HUDEP-2 (cell line): ENCODE measurements at regions not wholly inside any gene's neighbourhood (a gene's known extent, or its start where the extent isn't known, plus 50 kb on each side); places are given as distances from the start of the nearest gene placed in this dataset.
"Not testable (repeated sequence)": the region's sequence is repeated elsewhere in the genome, so short reads cannot be mapped to it uniquely, and the experiment has no call there.

ENCODE experiments used
- DNase-seq, 76 experiments: peaks; one replicate each; lab custom pipeline; 2025; ENCODE audit not compliant: unreplicated experiment in 76 of 76; lab: John Stamatoyannopoulos, UW

GRCh38 chr5:91928754-91929521 lies 545.8 kb upstream of the ARRDC3 start:
- peak in 1 of 76 experiments; percentile 1 for DNase-seq

GRCh38 chr5:91927439-91927838 lies 544.3 kb upstream of the ARRDC3 start:
- DNase-seq = no peak

- no peak for DNase-seq
Measured at GRCh38 chr5:91925249-91925648, 542.1 kb upstream of the ARRDC3 start.

DNA sequence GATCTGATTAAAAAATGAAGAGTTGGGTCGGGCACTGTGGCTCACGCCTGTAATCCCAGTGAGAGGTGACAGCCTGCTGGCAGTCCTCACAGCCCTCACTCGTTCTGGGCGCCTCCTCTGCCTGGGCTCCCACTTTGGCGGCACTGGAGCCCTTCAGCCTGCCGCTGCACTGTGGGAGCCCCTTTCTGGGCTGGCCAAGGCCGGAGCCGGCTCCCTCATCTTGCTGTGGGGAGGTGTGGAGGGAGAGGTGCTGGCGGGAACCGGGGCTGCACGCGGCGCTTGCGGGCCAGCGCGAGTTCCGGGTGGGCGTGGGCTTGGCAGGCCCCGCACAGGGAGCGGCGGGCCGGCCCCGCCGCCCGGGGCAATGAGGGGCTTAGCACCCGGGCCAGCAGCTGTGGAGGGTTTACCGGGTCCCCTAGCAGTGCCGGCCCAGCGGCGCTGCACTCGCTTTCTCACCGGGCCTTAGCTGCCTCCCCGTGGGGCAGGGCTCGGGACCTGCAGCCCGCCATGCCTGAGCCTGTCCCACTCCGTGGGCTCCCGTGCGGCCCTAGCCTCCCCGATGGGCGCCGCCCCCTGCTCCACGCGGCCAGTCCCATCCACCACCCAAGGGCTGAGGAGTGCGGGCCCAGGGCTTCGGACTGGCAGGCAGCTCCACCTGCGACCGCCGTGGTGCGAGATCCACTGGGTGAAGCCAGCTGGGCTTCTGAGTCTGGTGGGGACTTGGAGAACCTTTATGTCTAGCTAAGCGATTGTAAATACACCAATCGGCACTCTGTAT lies 534.1 kb upstream of the ARRDC3 start:
- DNase-seq = not testable (repeated sequence)

- DNase-seq = no peak
Measured at GRCh38 chr5:91910655-91911054, 527.5 kb upstream of the ARRDC3 start.

DNA sequence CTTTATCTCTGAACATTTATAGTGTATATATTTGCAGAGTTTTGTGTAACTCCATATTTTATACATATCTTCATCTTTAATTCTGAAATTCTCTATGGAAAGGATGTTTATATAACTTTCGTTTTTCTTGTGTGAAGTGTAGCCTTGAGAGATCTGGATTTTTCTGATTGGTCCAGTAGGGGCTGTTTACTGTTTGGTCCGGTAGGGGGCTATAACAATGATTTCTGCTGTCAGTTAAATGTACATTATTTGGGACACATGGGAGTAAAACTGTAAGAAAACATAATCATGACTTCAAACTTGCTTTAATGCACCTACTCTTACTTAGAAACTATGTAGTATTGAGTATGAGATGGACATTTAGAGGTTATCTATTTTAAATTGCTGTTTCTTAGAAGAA lies 527.1 kb upstream of the ARRDC3 start:
- DNase-seq = peak in 1 of 76 experiments; percentile 3

- DNase-seq = no peak
Measured at GRCh38 chr5:91906494-91906893, 523.4 kb upstream of the ARRDC3 start.

DNA sequence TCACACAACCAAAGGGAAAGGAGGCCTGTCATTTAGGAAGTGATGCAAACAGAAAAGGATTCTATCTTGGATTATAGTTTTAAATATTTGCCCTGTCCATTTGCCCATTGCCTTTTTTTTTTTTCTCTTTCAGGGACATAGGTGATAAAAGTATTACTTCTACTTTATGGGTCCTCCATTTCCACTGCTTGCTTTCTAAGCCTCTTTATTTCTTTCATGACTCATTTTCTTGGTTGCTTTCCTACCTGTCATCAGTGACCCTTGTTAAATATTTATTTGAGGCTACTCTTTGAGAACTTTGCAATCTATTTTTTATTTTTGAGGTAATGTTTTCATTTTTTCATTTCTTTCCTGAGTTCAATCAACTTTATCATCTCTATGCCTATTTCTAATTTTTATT lies 522.9 kb upstream of the ARRDC3 start:
- no peak for DNase-seq

DNA sequence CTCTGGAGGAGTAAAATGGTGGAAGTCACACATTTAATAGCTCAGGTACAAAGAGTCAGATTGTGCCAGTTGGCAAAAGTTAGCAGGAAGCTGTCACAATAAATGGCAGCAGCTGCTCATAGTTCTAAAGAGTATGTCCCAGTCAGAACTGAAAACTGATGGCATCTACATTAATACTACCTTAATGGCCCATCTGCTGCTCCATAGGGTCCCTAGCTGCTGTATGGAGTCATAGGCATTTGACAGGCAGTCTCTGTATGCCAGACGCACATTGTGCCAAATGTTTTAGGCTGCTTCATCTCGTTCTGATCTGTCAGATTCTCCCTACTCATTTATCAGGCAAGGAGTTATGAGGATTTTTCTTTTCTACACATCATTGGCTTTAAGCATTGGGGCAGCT lies 515.8 kb upstream of the ARRDC3 start:
- DNase-seq = no peak

DNA sequence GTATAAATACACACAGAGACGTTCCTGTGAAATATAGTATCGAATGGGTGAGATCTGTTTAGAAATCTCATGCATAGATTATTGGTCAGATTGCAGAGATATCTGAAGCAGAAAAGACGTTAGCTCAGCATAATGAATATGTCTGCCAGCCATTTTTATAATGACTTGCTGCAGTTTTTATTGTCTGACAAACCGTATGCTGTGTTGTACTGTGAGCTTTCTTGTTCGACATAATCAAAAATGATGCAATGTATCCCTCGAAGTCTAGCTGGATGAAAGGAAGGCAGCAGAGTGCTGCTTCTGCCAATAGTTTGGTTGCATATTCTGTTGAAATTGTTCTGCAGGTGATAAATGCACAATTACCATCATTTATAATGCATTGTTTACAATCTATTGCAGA lies 514.9 kb upstream of the ARRDC3 start:
- DNase-seq = no peak

DNA sequence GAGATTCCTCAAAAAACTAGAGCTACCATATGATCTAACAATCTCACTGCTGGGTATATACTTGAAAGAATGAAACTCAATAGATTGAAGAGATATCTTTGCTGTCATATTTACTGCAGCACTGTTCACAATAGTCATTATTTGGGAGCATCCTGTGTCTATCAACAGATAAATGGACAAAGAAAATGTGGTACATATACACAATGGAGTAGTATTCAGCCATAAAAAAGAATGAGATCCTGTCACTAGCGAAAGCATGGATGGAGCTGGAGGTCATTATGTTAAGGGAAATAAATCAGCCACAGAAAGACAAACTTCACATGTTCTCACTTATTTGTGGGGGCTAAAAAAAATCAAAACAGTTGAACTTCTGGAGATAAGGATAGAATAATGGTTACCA lies 505.7 kb upstream of the ARRDC3 start:
- no peak for DNase-seq

GRCh38 chr5:91885291-91886265 lies 502.5 kb upstream of the ARRDC3 start:
- no peak for DNase-seq

- no peak for DNase-seq
Measured at GRCh38 chr5:91884036-91884435, 500.9 kb upstream of the ARRDC3 start.

DNA sequence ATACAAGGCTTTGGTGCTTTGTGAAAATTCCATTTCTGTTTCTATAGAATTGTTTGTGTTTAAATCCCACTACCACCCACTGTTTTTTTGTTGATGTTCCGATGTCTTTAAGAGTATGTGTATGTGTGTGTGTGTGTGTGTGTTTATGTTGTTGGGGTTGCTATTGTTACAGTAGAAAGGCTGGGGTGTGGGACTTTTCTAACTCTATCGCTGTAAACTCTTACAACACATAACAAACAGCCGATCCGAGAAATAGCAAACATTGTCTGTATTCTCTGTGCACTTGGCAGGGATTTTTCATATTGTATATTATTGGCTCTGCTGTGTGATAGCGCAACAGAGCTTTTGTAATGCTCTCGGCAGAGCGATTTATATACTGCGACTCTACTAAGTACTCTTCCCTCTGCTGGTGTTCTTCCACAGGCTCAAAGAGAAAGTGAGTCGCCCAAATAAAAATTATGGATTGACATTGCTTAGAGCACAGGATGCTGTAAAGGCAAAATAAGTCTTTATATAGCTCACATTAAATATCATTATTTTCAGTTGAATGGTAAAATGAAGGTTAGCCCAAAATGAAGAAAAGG lies 492.2 kb upstream of the ARRDC3 start:
- DNase-seq = no peak

DNA sequence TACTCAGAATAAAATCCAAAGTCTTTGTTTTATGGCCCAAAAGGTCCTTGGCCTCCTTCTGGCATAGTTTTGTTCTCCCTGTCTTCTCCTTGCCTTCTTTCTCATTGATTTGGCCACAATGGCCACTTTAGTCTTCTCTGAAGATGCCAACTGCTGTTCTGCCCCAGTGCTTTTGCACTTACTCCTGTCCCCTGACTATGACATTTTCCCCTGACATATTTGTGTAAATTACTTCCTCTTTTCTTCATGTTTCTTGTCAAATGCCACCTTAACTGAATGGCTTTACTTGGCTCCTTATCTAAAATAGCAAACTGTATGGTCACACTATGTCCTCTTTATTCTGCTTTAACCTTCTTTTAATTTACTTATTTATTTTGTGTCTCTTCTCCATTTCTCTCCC lies 484.7 kb upstream of the ARRDC3 start:
- peak in 1 of 76 experiments; percentile 9 for DNase-seq

GRCh38 chr5:91865915-91866314 lies 482.8 kb upstream of the ARRDC3 start:
- DNase-seq = no peak

- no peak for DNase-seq
Measured at GRCh38 chr5:91864962-91865361, 481.8 kb upstream of the ARRDC3 start.

DNA sequence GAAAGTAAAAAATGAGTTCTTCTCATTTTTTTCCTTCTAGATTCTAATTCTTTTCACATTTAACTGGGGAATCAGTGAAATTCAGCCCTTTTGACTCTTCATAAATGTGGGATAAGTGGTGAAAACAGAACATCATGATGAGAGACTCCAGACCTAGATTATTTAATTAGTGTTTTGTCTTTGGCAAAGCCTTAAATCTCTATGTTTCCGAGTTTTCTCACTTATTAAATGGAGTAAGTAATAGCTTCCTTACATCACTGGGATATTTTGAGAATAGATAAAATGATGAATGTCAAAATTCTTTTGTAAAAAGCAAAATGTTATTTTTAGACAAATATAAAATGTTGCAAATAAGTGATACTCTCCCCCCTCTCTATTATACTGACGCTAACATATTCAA lies 468.6 kb upstream of the ARRDC3 start:
- no peak for DNase-seq

DNA sequence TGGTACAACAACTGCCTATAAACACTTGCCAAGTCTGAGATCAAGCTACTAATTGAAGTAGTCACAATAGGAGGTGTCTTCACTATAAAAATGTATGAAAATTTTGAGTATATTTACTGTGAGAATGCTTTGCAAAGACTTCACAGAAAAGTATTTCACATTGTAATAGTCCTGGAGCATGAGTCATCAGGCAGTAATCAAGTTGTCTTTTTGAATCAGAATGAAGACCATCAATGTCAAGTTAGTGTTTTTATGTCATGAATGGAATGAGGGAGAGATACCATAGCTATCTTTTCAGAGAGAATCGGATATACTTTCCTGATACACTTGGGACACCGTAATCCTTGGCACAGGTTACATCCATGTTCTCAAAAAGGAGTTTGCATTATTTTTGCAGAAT lies 466.9 kb upstream of the ARRDC3 start:
- no peak for DNase-seq

DNA sequence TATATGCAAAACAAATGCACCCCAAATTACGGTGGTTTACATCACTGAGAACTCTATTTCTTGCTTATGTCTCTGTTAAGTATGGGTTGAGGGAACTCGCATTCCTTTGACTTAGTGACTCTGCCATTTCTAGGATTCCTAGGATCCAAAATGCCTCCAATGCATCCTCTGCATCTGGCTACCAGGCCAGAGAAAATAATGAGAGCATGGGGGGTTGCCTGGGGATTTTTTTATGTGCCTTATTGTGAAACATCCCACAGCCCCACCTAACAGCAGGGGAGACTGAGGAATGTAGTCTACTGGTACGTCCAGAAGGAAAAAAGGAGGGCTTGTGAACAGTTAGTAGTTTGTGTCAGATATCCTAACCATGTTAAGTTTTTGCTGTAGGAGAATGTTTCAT lies 466.0 kb upstream of the ARRDC3 start:
- DNase-seq = no peak

DNA sequence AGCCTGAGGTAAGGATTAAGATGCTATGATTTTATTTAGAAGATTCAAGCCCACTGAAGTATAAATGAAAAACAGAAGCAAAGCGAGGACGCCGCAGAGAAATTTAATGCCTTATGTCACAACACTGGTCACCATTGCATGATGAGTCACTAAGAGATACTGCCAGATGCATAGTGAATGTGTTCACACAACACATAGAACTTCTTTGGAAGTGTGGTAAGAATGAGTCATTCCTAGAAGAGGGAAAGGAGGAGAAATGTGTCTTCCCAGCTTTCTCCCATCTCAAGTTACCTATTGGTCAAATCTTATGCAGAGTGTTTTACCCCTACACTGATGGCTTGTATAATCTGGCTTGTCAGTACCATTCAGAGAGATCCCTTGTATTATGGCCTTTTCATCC lies 465.3 kb upstream of the ARRDC3 start:
- DNase-seq = peak in 1 of 76 experiments; percentile 10
